ENCODE measurements at regions not wholly inside any gene's neighbourhood (a gene's known extent, or its start where the extent isn't known, plus 50 kb on each side); places are given as distances from the start of the nearest gene placed in this dataset.

DNA sequence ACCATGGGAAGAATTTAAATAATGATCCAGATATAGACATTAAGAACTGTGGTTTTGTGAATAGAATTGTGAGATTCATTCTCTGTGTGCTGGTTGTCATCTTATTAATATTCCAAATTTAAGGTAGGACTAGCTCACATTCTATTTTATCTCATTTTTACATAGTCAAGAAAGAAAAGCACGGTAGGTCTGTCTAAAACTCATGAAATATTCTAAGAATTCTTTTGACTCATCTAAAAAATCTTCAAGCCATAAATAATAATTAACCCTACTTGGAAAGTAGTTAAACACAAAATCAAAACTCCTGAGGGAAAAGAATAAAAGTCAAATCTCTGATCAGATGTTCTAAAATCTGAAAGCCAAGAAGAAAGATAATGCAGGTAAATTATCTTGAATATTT is 388.8 kb upstream of the CHAC2 start:
- H3K27me3 ChIP-seq (replicated peaks in 2 of 5; ENCODE audit: control insufficient read depth in 4 of 5, insufficient read depth in 5 of 5, low read length in 4 of 5) = no peaks in the 10 kb centered on the region
- H3K4me1 ChIP-seq (ENCODE audit: control extremely low read depth in 1 of 4, control insufficient read depth in 4 of 4, insufficient read depth in 4 of 4, low read length in 3 of 4) = no peaks in the 10 kb centered on the region
- no peaks in the 10 kb centered on the region for H3K9me3 ChIP-seq (ENCODE audit: control extremely low read depth in 1 of 5, control insufficient read depth in 4 of 5, insufficient read depth in 2 of 5, low read depth in 1 of 5, low read length in 4 of 5)
- H3K27ac ChIP-seq (ENCODE audit: insufficient read depth in 1 of 2, low read depth in 1 of 2, low read length in 2 of 2, poor library complexity in 1 of 2, severe bottlenecking in 2 of 2) = no peak overlapping the region
- H3K4me3 ChIP-seq (ENCODE audit: control insufficient read depth in 1 of 7, extremely low read depth in 1 of 7, insufficient read depth in 4 of 7, low read depth in 2 of 7, low read length in 6 of 7) = no peak overlapping the region
- ChIA-PET POLR2A (no interaction called here), CTCF (no interaction called here)
- DNase-seq = no peak
- no peaks in the 10 kb centered on the region for H3K36me3 ChIP-seq (ENCODE audit: control insufficient read depth in 4 of 4, insufficient read depth in 4 of 4, low read length in 3 of 4)
- WGBS (ENCODE audit: insufficient coverage) = no CpG with 5 or more reads among the region's 1 CpG

DNA sequence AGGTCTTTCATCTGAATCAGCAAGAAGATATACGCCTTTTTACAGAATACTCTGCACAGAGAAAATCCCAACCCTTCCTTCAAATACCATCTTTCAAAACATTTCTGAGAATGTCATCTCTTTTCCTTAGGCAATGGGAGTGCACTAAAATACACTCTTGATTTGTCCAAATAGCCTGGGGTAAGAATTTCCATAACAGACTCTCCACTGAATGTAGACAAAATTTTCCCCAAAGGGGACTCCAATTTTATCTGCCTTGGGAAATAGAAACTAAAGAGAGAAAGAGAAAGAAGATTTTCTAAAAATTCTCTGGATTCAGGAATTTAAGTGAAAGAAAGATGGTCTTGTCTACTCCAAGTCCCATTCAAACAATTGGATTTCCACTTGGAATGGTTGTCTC is 394.5 kb upstream of the CHAC2 start:
- no peaks in the 10 kb centered on the region for H3K9me3 ChIP-seq (ENCODE audit: control extremely low read depth in 1 of 5, control insufficient read depth in 4 of 5, insufficient read depth in 2 of 5, low read depth in 1 of 5, low read length in 4 of 5)
- no peak for DNase-seq
- WGBS (ENCODE audit: insufficient coverage) = no CpG with 5 or more reads among the region's 1 CpG
- H3K36me3 ChIP-seq (ENCODE audit: control insufficient read depth in 4 of 4, insufficient read depth in 4 of 4, low read length in 3 of 4) = no peaks in the 10 kb centered on the region
- H3K4me1 ChIP-seq (ENCODE audit: control extremely low read depth in 1 of 4, control insufficient read depth in 4 of 4, insufficient read depth in 4 of 4, low read length in 3 of 4) = no peaks in the 10 kb centered on the region
- CTCF ChIA-PET = no interaction called here
- no peaks in the 10 kb centered on the region for H3K27me3 ChIP-seq (replicated peaks in 2 of 5; ENCODE audit: control insufficient read depth in 4 of 5, insufficient read depth in 5 of 5, low read length in 4 of 5)
- H3K4me3 ChIP-seq (ENCODE audit: control insufficient read depth in 1 of 7, extremely low read depth in 1 of 7, insufficient read depth in 4 of 7, low read depth in 2 of 7, low read length in 6 of 7) = no peak overlapping the region
- POLR2A ChIA-PET = no interaction called here
- no peak overlapping the region for H3K27ac ChIP-seq (ENCODE audit: insufficient read depth in 1 of 2, low read depth in 1 of 2, low read length in 2 of 2, poor library complexity in 1 of 2, severe bottlenecking in 2 of 2)

- no peaks in the 10 kb centered on the region for H3K4me1 ChIP-seq (ENCODE audit: control extremely low read depth in 1 of 4, control insufficient read depth in 4 of 4, insufficient read depth in 4 of 4, low read length in 3 of 4)
- POLR2A ChIA-PET = no interaction called here
These were observed 401.1 kb upstream of the CHAC2 start for GRCh38 chr2:53366543-53366942.

GRCh38 chr2:53362934-53363333 is 404.7 kb upstream of the CHAC2 start:
- Histone ChIP-seq H3K4me3 (ENCODE audit: control insufficient read depth in 1 of 7, extremely low read depth in 1 of 7, insufficient read depth in 4 of 7, low read depth in 2 of 7, low read length in 6 of 7) (no peak overlapping the region), H3K9me3 (ENCODE audit: control extremely low read depth in 1 of 5, control insufficient read depth in 4 of 5, insufficient read depth in 2 of 5, low read depth in 1 of 5, low read length in 4 of 5) (peaks cover 0 to 4% (median 0%) of the 10 kb centered on the region in 5 experiments), H3K36me3 (ENCODE audit: control insufficient read depth in 4 of 4, insufficient read depth in 4 of 4, low read length in 3 of 4) (no peaks in the 10 kb centered on the region), H3K4me1 (ENCODE audit: control extremely low read depth in 1 of 4, control insufficient read depth in 4 of 4, insufficient read depth in 4 of 4, low read length in 3 of 4) (no peaks in the 10 kb centered on the region), H3K27me3 (replicated peaks in 2 of 5; ENCODE audit: control insufficient read depth in 4 of 5, insufficient read depth in 5 of 5, low read length in 4 of 5) (no peaks in the 10 kb centered on the region), H3K27ac (ENCODE audit: insufficient read depth in 1 of 2, low read depth in 1 of 2, low read length in 2 of 2, poor library complexity in 1 of 2, severe bottlenecking in 2 of 2) (no peak overlapping the region)
- CTCF ChIA-PET = no interaction called here
- 100% methylated on average over 1 of the region's 2 CpGs for WGBS (ENCODE audit: insufficient coverage)
- no peak for DNase-seq
- POLR2A ChIA-PET = no interaction called here

More at GRCh38 chr2:53366543-53366942, 401.1 kb upstream of the CHAC2 start:
- Histone ChIP-seq H3K27me3 (replicated peaks in 2 of 5; ENCODE audit: control insufficient read depth in 4 of 5, insufficient read depth in 5 of 5, low read length in 4 of 5) (no peaks in the 10 kb centered on the region), H3K36me3 (ENCODE audit: control insufficient read depth in 4 of 4, insufficient read depth in 4 of 4, low read length in 3 of 4) (no peaks in the 10 kb centered on the region), H3K4me3 (ENCODE audit: control insufficient read depth in 1 of 7, extremely low read depth in 1 of 7, insufficient read depth in 4 of 7, low read depth in 2 of 7, low read length in 6 of 7) (no peak overlapping the region), H3K9me3 (ENCODE audit: control extremely low read depth in 1 of 5, control insufficient read depth in 4 of 5, insufficient read depth in 2 of 5, low read depth in 1 of 5, low read length in 4 of 5) (peaks cover 0 to 3% (median 0%) of the 10 kb centered on the region in 5 experiments), H3K27ac (ENCODE audit: insufficient read depth in 1 of 2, low read depth in 1 of 2, low read length in 2 of 2, poor library complexity in 1 of 2, severe bottlenecking in 2 of 2) (no peak overlapping the region)
- WGBS (ENCODE audit: insufficient coverage) = 100% methylated on average over 3 of the region's 3 CpGs
- DNase-seq = no peak
- CTCF ChIA-PET = no interaction called here

- Histone ChIP-seq H3K9me3 (ENCODE audit: control extremely low read depth in 1 of 5, control insufficient read depth in 4 of 5, insufficient read depth in 2 of 5, low read depth in 1 of 5, low read length in 4 of 5) (peaks cover 0 to 12% (median 7%) of the 10 kb centered on the region in 5 experiments), H3K36me3 (ENCODE audit: control insufficient read depth in 4 of 4, insufficient read depth in 4 of 4, low read length in 3 of 4) (no peaks in the 10 kb centered on the region), H3K4me1 (ENCODE audit: control extremely low read depth in 1 of 4, control insufficient read depth in 4 of 4, insufficient read depth in 4 of 4, low read length in 3 of 4) (no peaks in the 10 kb centered on the region), H3K4me3 (ENCODE audit: control insufficient read depth in 1 of 7, extremely low read depth in 1 of 7, insufficient read depth in 4 of 7, low read depth in 2 of 7, low read length in 6 of 7) (no peak overlapping the region), H3K27me3 (replicated peaks in 2 of 5; ENCODE audit: control insufficient read depth in 4 of 5, insufficient read depth in 5 of 5, low read length in 4 of 5) (no peaks in the 10 kb centered on the region), H3K27ac (ENCODE audit: insufficient read depth in 1 of 2, low read depth in 1 of 2, low read length in 2 of 2, poor library complexity in 1 of 2, severe bottlenecking in 2 of 2) (no peak overlapping the region)
- ChIA-PET CTCF (no interaction called here), POLR2A (no interaction called here)
- DNase-seq = no peak
- 98% methylated on average over 21 of the region's 26 CpGs for WGBS (ENCODE audit: insufficient coverage)
These were observed 411.2 kb upstream of the CHAC2 start for GRCh38 chr2:53356291-53356905.

DNA sequence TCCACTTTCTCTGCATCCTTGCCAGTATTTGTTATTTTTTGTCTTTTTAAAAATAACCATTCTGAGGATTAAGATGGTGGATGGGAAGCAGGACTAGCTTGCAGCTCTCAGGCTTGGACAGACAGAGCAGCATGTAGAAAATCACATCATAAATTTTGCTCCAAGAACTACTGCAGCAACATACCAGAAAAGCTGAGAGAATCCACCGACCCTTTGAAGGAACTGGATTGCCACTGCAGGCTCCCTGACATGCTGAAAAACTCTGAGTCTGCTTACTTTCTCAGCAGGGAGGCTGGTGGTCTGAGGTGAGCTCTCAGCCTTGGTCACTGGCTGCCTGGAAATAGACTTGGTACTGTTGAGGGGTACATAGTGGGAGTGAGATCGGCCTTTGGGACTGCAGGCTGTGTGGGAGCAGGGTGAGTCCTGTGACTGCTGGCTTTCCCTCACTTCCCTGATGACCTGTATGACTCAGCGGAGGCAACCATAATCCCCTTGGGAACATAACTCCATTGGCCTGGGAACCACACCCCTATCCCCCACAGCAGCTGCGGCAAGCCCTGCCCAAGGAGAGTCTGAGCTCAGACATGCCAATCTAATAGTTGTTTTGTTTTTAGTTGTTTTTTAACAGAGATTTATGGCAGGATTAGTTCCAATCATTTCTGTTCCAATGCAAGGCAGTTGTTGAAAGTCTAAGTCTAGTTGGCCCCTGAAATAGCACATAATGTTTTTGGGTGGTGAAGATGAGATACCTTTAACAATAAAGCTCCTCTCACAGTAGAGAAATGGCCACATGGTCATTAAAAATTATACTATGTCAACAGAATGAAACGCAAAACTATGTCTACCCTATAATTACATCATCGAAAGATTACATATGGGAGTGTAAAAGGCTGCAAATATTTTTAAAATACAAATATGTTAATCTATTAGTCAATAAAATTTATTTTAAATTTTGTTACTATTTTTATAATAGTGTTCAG is 414.2 kb upstream of the CHAC2 start:
- H3K36me3 ChIP-seq (ENCODE audit: control insufficient read depth in 4 of 4, insufficient read depth in 4 of 4, low read length in 3 of 4) = no peaks in the 10 kb centered on the region
- ChIA-PET POLR2A (no interaction called here), CTCF (no interaction called here)
- no peak for DNase-seq
- H3K27me3 ChIP-seq (replicated peaks in 2 of 5; ENCODE audit: control insufficient read depth in 4 of 5, insufficient read depth in 5 of 5, low read length in 4 of 5) = no peaks in the 10 kb centered on the region
- H3K4me3 ChIP-seq (ENCODE audit: control insufficient read depth in 1 of 7, extremely low read depth in 1 of 7, insufficient read depth in 4 of 7, low read depth in 2 of 7, low read length in 6 of 7) = no peak overlapping the region
- peaks cover 0 to 8% (median 7%) of the 10 kb centered on the region in 5 experiments for H3K9me3 ChIP-seq (ENCODE audit: control extremely low read depth in 1 of 5, control insufficient read depth in 4 of 5, insufficient read depth in 2 of 5, low read depth in 1 of 5, low read length in 4 of 5)
- WGBS (ENCODE audit: insufficient coverage) = 100% methylated on average over 2 of the region's 6 CpGs
- H3K27ac ChIP-seq (ENCODE audit: insufficient read depth in 1 of 2, low read depth in 1 of 2, low read length in 2 of 2, poor library complexity in 1 of 2, severe bottlenecking in 2 of 2) = no peak overlapping the region
- H3K4me1 ChIP-seq (ENCODE audit: control extremely low read depth in 1 of 4, control insufficient read depth in 4 of 4, insufficient read depth in 4 of 4, low read length in 3 of 4) = no peaks in the 10 kb centered on the region

DNA sequence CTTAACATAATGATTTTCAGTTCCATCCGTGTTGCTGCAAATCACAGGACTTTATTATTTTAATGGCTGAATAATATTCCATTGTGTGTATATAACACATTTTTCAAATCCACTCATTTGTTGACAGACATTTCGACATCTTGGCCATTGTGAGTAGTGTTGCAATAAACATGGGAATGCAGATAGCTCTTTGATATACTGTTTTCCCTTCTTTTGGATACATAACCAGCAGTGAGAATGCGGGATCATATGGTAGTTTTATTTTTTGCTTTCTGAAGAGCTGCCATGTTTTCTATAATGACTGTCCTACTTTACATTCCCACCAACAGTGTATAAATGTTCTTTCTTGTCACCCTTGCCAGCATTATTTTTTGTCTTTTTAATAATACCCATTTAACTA is 420.3 kb upstream of the CHAC2 start:
- no peak for DNase-seq
- no peaks in the 10 kb centered on the region for H3K4me1 ChIP-seq (ENCODE audit: control extremely low read depth in 1 of 4, control insufficient read depth in 4 of 4, insufficient read depth in 4 of 4, low read length in 3 of 4)
- WGBS (ENCODE audit: insufficient coverage) = no CpG with 5 or more reads among the region's 3 CpGs
- H3K27ac ChIP-seq (ENCODE audit: insufficient read depth in 1 of 2, low read depth in 1 of 2, low read length in 2 of 2, poor library complexity in 1 of 2, severe bottlenecking in 2 of 2) = no peak overlapping the region
- no peaks in the 10 kb centered on the region for H3K9me3 ChIP-seq (ENCODE audit: control extremely low read depth in 1 of 5, control insufficient read depth in 4 of 5, insufficient read depth in 2 of 5, low read depth in 1 of 5, low read length in 4 of 5)
- POLR2A ChIA-PET = no interaction called here
- CTCF ChIA-PET = no interaction called here
- H3K27me3 ChIP-seq (replicated peaks in 2 of 5; ENCODE audit: control insufficient read depth in 4 of 5, insufficient read depth in 5 of 5, low read length in 4 of 5) = no peaks in the 10 kb centered on the region
- H3K36me3 ChIP-seq (ENCODE audit: control insufficient read depth in 4 of 4, insufficient read depth in 4 of 4, low read length in 3 of 4) = no peaks in the 10 kb centered on the region
- H3K4me3 ChIP-seq (ENCODE audit: control insufficient read depth in 1 of 7, extremely low read depth in 1 of 7, insufficient read depth in 4 of 7, low read depth in 2 of 7, low read length in 6 of 7) = no peak overlapping the region

Data from common myeloid progenitor, CD34-positive (primary cell).